ENCODE measurements at regions not wholly inside any gene's neighbourhood (a gene's known extent, or its start where the extent isn't known, plus 50 kb on each side); places are given as distances from the start of the nearest gene placed in this dataset.

- TF ChIP-seq TERF1 (CRISPR knock-in tag; IDR thresholded peaks at IDR 0.05) (no peak), ZNF3 (CRISPR knock-in tag; IDR thresholded peaks at IDR 0.05) (peak; percentile 75; the same call in 1 of the 2 replicates), ZKSCAN5 (CRISPR knock-in tag; IDR thresholded peaks at IDR 0.05) (0 out of 2 replicates have a peak, but pooled peaks have one; percentile 57), DMAP1 (CRISPR knock-in tag; IDR thresholded peaks at IDR 0.05) (0 out of 2 replicates have a peak, but pooled peaks have one; percentile 42), PAXIP1 (CRISPR knock-in tag; conservative IDR thresholded peaks at IDR 0.05) (peak; percentile 91), GATAD2A (CRISPR knock-in tag; IDR thresholded peaks at IDR 0.05) (peak; percentile 83), ZNF7 (CRISPR knock-in tag; IDR thresholded peaks at IDR 0.05) (no peak)
Measured at GRCh38 chr2:120554625-120555032, 181.0 kb upstream of the GLI2 start (continued).

- no peak for DNase-seq (ENCODE audit: low spot score)
- POLR2A ChIA-PET = interaction anchor here (0.8 to 6.3 kb wide), 3 partner anchors 15 to 114 kb away, joined by 4 to 105 read pairs (median 9); no protein-coding TSS in a partner anchor
- H3K4me1 ChIP-seq (ENCODE audit: insufficient read depth, low read length) = peaks cover 80% of the 10 kb centered on the region
- intact Hi-C loops (cut with micrococcal nuclease; ENCODE audit: unreplicated experiment) = no loop called here
- H3K9me3 ChIP-seq (ENCODE audit: low read length) = no peaks in the 10 kb centered on the region
- CTCF ChIA-PET (ENCODE audit: low intra/inter-chr PET ratio, low total read pairs) = interaction anchor here (0.6 kb wide), 1 partner anchor 211 kb away, joined by 3 read pairs; no protein-coding TSS in a partner anchor
- no peaks in the 10 kb centered on the region for H4K20me1 ChIP-seq (ENCODE audit: insufficient read depth, low read length)
- ATAC-seq = no peak
- H3K79me2 ChIP-seq (ENCODE audit: insufficient read depth, low read length) = no peaks in the 10 kb centered on the region
- in situ Hi-C loops (cut with HindIII; ENCODE audit: extremely low pct_ligation_motif_present, low pct_unique_long_range_greater_than_20kb) = loop anchor here (10.0 kb wide), 1 partner anchor 120 kb away; no protein-coding TSS in a partner anchor
- H2AFZ ChIP-seq (ENCODE audit: low read length) = no peak overlapping the region
- 65% methylated on average over 4 of the region's 4 CpGs for WGBS (ENCODE audit: low lambda C conversion rate)
- H3K4me3 ChIP-seq (replicated peaks in 1 of 3; ENCODE audit: insufficient read depth in 1 of 3, low read depth in 2 of 3, low read length in 3 of 3) = no peak overlapping the region
- H3K9ac ChIP-seq (ENCODE audit: insufficient read depth, low read depth, low read length) = no peak overlapping the region
- BruUV-seq (replicated peaks) = no TSS peak
- H3K27ac ChIP-seq (ENCODE audit: extremely low read length, insufficient read depth, low read length) = no peak overlapping the region
- no peaks in the 10 kb centered on the region for H3K36me3 ChIP-seq (replicated peaks in 1 of 2; ENCODE audit: control insufficient read depth in 1 of 2, insufficient read depth in 2 of 2, low read length in 2 of 2)
- H3K27me3 ChIP-seq (ENCODE audit: control insufficient read depth in 1 of 2, insufficient read depth in 2 of 2, low read length in 2 of 2) = peaks cover 10 to 37% of the 10 kb centered on the region in 2 experiments; a peak in 4 of 5 replicates
- H3K4me2 ChIP-seq (ENCODE audit: low read depth, low read length) = peak overlapping the region; percentile 67
- no peak for FAIRE-seq
- TF ChIP-seq ZBTB4 (CRISPR knock-in tag; IDR thresholded peaks at IDR 0.05; ENCODE audit: borderline replicate concordance) = 0 out of 2 replicates have a peak, but pooled peaks have one; percentile 47
- no peak for TF ChIP-seq DZIP1 (CRISPR knock-in tag; IDR thresholded peaks at IDR 0.05)
Measured at GRCh38 chr2:120555092-120555491, 180.6 kb upstream of the GLI2 start.
